Keratinocyte (primary cell): ENCODE measurements at regions not wholly inside any gene's neighbourhood (a gene's known extent, or its start where the extent isn't known, plus 50 kb on each side); places are given as distances from the start of the nearest gene placed in this dataset.

ENCODE experiments used
- CTCF ChIP-seq, 3 experiments: IDR thresholded peaks in 1 of 3; conservative IDR thresholded peaks in 1 of 3; optimal IDR thresholded peaks in 1 of 3; 2 replicates in 2 of 3; 3 replicates in 1 of 3; pipeline versions ENCODE3 to v1.5.1; 2011; ENCODE audit warnings: low read length in 3 of 3, mild to moderate bottlenecking in 3 of 3, moderate library complexity in 2 of 3, control low read depth in 1 of 3, inconsistent platforms in 1 of 3; ENCODE audit not compliant: insufficient read depth in 2 of 3; ENCODE audit errors: extremely low read depth in 1 of 3
- EZH2 ChIP-seq: IDR thresholded peaks from one replicate; pipeline ENCODE4 v1.6.1; 2012; ENCODE audit warnings: inconsistent platforms, mild to moderate bottlenecking, low read length, moderate library complexity

- TF ChIP-seq CTCF (optimal IDR thresholded peaks at IDR 0.05 in 1 of 3, IDR thresholded peaks at IDR 0.05 in 1 of 3, conservative IDR thresholded peaks at IDR 0.05 in 1 of 3; ENCODE audit: extremely low read depth in 1 of 3, insufficient read depth in 2 of 3, low read length in 3 of 3) (no peak), EZH2 (no peak)
Measured at GRCh38 chr22:23395530-23396361, 184.3 kb downstream of the IGLL1 start.
